KBM-7 (cell line): ENCODE measurements at regions not wholly inside any gene's neighbourhood (a gene's known extent, or its start where the extent isn't known, plus 50 kb on each side); places are given as distances from the start of the nearest gene placed in this dataset.
"Not testable (repeated sequence)": the region's sequence is repeated elsewhere in the genome, so short reads cannot be mapped to it uniquely, and the experiment has no call there.

Experiments used
- DNase-seq: peaks from one replicate; pipeline ENCODE4 v3.0.0-alpha.2; 2015
- in situ Hi-C: fragments of 300-500 bp; cut with MboI; formaldehyde crosslinking; loops from 2 replicates; pipeline ENCODE4 v1.14.3; 2020; ENCODE audit warnings: low sequenced_read_pairs, low pct_unique_long_range_greater_than_20kb, mixed read lengths

DNA sequence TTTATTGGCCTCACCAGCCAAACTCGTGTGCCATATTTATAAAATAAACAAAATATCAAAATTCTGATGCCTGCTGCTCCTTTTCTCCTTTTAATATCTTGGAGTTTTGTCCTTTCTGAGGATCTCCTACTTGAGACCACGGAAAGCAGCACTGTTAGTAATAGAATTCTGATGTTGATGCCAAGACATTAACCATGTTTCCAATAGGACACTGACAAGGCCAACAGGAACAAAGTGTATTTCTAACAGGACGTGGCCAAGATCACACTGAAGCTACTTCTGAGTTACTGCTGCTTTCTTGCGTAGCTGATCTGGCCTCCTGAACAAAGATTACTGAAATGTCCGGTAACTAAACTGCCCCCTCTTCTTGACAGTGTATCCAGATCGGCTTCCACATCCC is 848.5 kb downstream of the TTLL7 start:
- in situ Hi-C loops, DNase-seq: not testable (repeated sequence)

GRCh38 chr1:83145820-83146219 is 853.1 kb downstream of the TTLL7 start:
- DNase-seq, in situ Hi-C loops: not testable (repeated sequence)

DNA sequence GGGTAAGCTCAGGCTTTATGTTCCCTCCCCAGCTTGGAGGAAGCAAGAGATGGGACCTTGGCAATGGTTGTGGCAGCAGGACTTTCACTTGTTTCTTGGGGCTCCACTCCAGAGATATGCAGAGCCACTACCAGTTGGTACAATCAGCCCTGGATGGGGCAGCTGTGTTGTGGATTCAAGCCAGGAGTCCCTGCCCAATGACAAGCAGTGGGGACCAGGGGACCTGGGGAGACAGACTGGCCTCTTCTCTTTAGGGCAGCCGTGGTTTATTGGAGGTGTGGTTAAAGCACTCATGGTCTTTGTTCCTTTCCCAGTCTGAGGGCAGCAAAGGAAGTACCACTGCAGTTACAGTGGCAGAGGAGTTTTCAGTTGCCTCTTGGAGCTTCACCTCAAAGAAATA is 856.1 kb downstream of the TTLL7 start:
- DNase-seq, in situ Hi-C loops: not testable (repeated sequence)

GRCh38 chr1:83135524-83136157 is 863.3 kb downstream of the TTLL7 start:
- DNase-seq, in situ Hi-C loops: not testable (repeated sequence)

- in situ Hi-C loops, DNase-seq: not testable (repeated sequence)
These were observed 864.5 kb downstream of the TTLL7 start for GRCh38 chr1:83134322-83135014.

DNA sequence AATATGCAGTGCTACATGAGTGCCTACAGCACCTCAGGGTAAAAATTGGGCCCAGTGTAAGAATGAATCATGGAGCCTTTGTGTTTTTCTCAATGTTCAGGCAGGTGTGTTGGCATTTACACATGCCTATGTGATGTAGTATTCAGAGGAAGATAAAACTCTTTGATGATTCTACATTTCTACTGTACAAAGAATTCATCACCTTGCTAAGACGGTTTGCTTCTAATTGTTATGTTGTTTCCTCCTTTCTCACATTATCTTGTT is 867.3 kb downstream of the TTLL7 start:
- DNase-seq = no peak
- in situ Hi-C loops = no loop called here

DNA sequence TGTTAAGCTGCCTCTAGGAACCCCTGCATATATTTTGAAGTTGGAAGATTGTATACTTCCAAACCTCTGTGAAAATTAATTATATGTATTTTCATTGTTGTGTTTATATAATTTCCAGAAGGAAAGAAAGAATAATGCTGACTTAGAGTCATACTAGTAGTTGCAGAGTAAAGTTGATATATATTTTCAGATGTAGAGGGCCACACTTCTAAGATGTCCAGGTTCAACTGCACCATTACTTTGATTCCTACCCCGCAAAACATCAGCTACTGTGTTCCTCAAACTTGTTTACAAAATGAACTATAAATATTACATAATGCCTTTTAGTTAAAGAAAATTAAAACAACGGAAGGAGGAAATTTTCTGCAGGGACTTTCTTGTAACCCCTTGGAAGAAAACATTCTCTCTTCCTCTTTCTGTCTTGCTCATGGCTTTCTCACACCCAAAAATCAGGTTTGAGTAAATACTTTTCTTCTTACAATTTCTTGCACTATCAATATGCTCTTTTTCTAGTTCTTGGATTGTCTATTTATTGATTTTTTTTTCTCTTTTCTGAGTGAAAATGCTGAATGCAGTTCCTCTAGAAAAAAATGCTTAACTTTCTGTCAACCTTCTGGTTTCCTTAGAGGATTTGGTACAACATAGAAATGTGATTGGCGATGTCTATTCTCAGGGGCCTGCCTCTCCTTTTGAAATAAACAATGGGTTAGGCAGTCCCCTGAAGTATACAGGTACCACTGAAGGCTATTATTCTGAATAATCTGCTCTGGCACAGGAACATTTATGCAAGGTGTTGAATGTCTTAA is 867.8 kb downstream of the TTLL7 start:
- DNase-seq = no peak
- in situ Hi-C loops = no loop called here

DNA sequence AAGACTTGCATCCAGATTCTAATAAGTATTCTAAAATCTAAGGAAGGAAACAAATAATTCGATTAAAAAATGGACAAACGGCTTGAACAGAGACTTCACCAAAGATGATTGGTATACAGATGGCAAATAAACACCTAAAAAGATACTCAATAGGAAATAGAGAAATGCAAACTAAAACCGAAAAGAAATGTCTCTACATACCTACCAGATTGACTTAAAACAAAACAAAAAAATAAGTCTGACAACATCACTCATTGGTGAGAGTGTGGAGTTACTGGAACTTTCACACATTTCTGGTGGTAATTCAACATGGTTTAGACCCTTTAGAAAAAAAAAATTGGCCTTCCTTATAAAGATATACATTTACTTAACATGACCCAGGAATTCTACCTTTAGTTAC is 869.8 kb downstream of the TTLL7 start:
- no peak for DNase-seq
- in situ Hi-C loops = no loop called here

- in situ Hi-C loops = no loop called here
- DNase-seq = no peak
These were observed 873.5 kb downstream of the TTLL7 start for GRCh38 chr1:83125456-83125855.

DNA sequence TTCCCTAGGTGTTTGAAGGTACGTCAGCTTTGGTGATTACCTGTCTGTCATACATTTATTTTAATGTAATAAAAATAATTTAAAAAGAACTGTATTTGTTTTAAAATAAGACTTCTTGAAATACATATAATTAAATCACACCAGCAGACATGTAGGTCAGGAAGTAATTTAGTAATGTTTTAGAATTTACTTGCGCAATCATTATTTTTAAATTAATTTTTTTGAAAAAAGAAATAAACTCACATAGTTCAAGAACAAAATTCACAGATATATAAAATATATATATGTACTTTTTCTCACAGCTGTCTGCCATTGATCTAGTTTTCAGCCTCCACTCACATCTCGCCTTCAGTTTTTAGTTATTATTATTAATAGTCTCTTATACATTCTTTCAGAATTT is 875.9 kb downstream of the TTLL7 start:
- in situ Hi-C loops = no loop called here
- no peak for DNase-seq

DNA sequence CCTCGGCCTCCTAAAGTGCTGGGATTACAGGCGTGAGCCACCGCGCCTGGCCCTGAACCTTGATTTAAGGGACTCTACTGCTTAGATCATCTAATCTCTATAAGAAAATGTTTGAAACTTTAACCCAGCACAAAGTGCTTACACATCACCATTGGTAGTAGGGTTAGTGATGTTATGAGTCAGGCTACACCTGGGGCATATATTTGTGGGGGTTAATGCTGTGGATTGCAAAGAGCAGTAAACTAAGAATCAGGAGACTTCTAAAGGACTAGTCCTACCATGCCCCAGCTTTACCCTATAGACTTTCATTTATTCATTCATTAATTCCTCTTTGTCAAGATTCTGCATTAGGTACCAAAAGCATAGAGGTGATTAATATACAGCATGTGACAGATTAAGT is 880.5 kb downstream of the TTLL7 start:
- in situ Hi-C loops = no loop called here
- DNase-seq = no peak

GRCh38 chr1:83117030-83117429 is 881.9 kb downstream of the TTLL7 start:
- DNase-seq, in situ Hi-C loops: not testable (repeated sequence)

DNA sequence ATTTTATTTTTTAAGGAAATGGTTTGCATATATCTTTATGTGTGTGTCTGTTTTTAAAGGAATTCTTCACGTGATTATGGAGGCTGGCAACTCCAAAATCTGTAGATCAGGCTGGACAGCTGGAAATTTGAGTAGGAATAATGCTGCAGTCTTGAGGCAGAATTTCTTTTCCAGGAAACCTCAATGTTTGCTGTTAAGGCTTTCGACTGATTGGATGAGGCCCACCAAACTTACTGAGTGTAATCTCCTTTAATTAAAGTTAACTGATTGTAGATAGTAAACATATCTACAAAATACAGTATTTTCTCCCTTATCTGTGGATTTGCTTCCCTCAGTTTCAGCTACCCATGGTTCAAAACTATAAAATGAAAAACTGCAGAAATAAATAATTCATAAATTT is 883.1 kb downstream of the TTLL7 start:
- in situ Hi-C loops = no loop called here
- DNase-seq = no peak

DNA sequence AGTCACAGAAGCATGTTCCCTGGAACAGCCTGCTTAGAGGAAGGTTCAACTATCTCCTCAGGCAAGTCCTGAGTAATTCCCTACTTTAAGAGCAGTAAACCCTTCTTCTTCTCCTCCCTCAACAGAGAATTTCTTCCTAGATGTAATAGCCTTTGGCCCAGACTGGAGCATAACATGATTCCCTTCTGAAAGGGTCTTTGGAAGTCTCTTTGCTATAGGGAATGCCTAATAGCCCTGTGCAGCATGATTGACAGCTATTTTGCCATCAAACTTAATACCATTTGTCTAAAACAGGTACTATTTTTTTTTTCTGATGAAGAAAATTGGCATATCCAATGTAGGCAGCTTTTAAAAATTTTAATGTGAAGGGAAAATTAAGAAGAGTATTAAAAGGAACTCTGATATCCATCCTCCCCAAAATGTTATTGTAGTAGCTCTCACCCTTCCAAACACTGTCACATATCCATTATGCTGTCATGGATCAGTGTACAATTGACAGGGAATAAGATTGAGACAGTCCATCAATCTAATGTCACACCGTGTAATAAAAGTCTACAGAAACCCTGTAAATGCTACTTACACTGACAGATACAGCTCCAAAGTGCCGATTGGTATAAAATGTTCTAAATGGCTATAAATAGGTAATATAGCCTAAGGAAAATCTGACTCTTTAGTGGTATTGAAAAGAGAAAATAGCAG is 884.6 kb downstream of the TTLL7 start:
- DNase-seq = no peak
- in situ Hi-C loops = no loop called here

GRCh38 chr1:83113652-83114051 is 885.3 kb downstream of the TTLL7 start:
- DNase-seq = no peak
- in situ Hi-C loops = no loop called here

DNA sequence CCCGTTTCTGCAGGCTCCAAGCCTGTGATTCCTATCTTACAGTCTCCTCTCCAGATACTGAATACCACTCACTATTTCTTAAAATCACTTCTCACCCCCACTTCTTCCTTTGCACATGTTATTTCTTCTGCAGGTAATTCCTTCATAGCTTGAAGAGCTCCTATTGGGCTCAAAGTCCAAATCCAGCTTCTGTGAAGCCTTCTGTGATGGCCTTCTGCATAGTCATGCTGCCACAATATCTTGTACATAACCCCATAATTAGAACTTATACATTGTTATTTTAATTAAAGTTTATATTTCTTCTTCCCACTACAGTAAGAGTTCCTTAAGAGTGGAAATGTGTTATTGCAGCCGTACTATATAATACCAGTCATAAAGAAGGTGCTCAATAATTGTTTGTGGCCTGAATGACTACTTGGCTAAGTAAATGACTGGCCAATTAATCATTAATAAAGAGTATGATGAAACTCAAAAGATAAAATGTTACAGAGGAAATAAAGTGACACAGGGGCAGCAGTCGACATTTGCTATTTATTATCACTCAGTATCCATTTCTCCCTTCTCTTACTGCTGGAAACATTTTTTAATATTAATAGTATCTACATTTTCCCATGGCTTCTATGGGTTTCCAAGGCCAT is 886.6 kb downstream of the TTLL7 start:
- DNase-seq = no peak
- in situ Hi-C loops = no loop called here

DNA sequence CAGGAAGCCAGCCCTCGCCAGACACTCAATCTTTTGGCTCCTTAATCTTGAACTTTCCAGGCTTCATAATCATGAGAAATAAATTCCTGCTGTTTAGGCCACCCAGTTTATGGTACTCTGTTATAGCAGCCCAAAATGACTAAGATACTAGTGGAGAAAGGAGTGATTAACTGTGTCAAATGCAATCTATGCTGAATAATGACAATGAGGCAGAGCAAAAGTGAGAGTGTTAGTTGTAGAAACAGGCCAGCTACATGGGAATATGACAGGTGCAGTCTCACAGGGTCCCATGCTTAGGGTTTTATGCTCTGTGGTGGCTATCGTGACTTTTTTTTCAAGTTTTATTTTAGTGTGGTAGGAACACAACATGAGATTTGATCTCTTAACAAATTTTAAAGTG is 888.8 kb downstream of the TTLL7 start:
- in situ Hi-C loops = no loop called here

DNA sequence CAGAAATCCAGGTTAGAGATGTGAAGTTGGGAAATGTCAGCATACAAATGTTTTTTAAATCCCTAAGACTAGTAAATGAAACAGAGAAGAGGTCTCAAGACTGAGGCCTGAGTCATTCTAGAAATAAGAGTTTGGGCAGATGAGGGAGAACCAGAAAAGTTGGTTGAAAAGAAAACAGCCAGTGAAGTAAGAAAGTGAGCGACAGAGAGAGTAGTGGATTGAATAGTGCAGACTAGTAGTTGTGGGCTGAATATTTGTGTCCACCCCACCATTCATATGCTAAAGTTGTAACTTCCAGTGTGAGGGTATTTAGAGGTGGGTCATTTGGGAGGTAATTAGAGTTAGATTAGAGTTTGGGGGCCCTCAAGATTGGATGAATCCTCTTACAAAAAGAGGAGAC is 889.2 kb downstream of the TTLL7 start:
- no peak for DNase-seq
- in situ Hi-C loops = no loop called here

More for the DNA sequence above, 888.8 kb downstream of the TTLL7 start:
- DNase-seq = no peak

DNA sequence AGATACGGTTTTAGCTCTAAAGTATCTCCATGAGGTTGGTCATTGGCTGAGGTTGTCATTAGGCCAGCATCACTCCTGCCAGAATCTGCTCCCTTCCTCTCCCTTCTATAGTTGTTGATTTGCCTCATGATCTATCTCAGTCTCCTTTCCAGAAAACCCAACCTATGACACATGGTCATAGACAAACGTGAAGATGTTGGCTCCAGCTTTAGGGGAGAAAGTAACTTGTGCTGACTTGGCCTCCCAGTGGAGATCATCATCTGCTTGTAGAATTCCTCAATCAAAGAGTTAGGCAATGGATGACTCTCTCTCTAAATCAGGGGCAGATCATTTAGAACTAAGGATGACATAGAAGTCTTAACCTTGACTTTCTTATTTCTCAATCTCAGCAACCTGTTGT is 894.4 kb downstream of the TTLL7 start:
- no peak for DNase-seq
- in situ Hi-C loops = no loop called here
